WI38 (cell line): ENCODE measurements at regions not wholly inside any gene's neighbourhood (a gene's known extent, or its start where the extent isn't known, plus 50 kb on each side); places are given as distances from the start of the nearest gene placed in this dataset.

Source experiments
- H3K4me3 ChIP-seq: 2 replicates; pipeline ENCODE4 v1.5.1; 2011; ENCODE audit warnings: low read depth, mild to moderate bottlenecking, control low read depth, low read length
- CTCF ChIP-seq: IDR thresholded peaks from 2 replicates; pipeline ENCODE4 v1.5.1; 2012; ENCODE audit warnings: low read depth, mild to moderate bottlenecking, control low read depth, low read length

GRCh38 chr4:162793004-162793403, 373.7 kb downstream of the NAF1 start:
- no peak overlapping the region for H3K4me3 ChIP-seq
- TF ChIP-seq CTCF, result no peak

GRCh38 chr4:162791226-162791625, 375.5 kb downstream of the NAF1 start:
- no peak for TF ChIP-seq CTCF

GRCh38 chr4:162787120-162787519, 379.6 kb downstream of the NAF1 start:
- no peak for TF ChIP-seq CTCF
- H3K4me3 ChIP-seq, result no peak overlapping the region

More at GRCh38 chr4:162791226-162791625, 375.5 kb downstream of the NAF1 start:
- H3K4me3 ChIP-seq, result no peak overlapping the region

- TF ChIP-seq CTCF, result no peak
- no peak overlapping the region for H3K4me3 ChIP-seq
Measured at GRCh38 chr4:162782778-162783525, 383.7 kb downstream of the NAF1 start.

GRCh38 chr4:162782096-162782777, 384.5 kb downstream of the NAF1 start:
- no peak overlapping the region for H3K4me3 ChIP-seq
- TF ChIP-seq CTCF, result no peak

- no peak overlapping the region for H3K4me3 ChIP-seq
- TF ChIP-seq CTCF, result no peak
Measured at GRCh38 chr4:162770761-162771490, 395.8 kb downstream of the NAF1 start.

- H3K4me3 ChIP-seq, result no peak overlapping the region
- TF ChIP-seq CTCF, result no peak
Measured at GRCh38 chr4:162767083-162767482, 399.6 kb downstream of the NAF1 start.
